A172 (cell line): ENCODE measurements at regions not wholly inside any gene's neighbourhood (a gene's known extent, or its start where the extent isn't known, plus 50 kb on each side); places are given as distances from the start of the nearest gene placed in this dataset.
A peak's percentile ranks its signal among the peaks of the same experiment; 100 is the strongest.

ENCODE experiments used
- DNase-seq: peaks from one replicate; pipeline ENCODE4 v3.0.0-alpha.2; 2015; ENCODE audit warnings: low spot score

- no peak for DNase-seq
Measured at GRCh38 chr4:23166919-23167318, 474.2 kb downstream of the GBA3 start.

GRCh38 chr4:23166407-23166806 lies 473.7 kb downstream of the GBA3 start:
- no peak for DNase-seq

- no peak for DNase-seq
Measured at GRCh38 chr4:23165669-23166068, 472.9 kb downstream of the GBA3 start.

- DNase-seq, result peak; percentile 40
Measured at GRCh38 chr4:23163647-23164436, 471.1 kb downstream of the GBA3 start.

- no peak for DNase-seq
Measured at GRCh38 chr4:23162275-23162674, 469.5 kb downstream of the GBA3 start.

GRCh38 chr4:23161787-23162186 lies 469.1 kb downstream of the GBA3 start:
- no peak for DNase-seq

- DNase-seq, result no peak
Measured at GRCh38 chr4:23153076-23153475, 460.3 kb downstream of the GBA3 start.

- DNase-seq, result no peak
Measured at GRCh38 chr4:23149815-23150214, 457.1 kb downstream of the GBA3 start.

GRCh38 chr4:23144707-23145106 lies 452.0 kb downstream of the GBA3 start:
- no peak for DNase-seq

- DNase-seq, result peak; percentile 48
Measured at GRCh38 chr4:23135792-23136645, 443.3 kb downstream of the GBA3 start.

GRCh38 chr4:23134331-23134730 lies 441.6 kb downstream of the GBA3 start:
- no peak for DNase-seq

GRCh38 chr4:23130845-23131244 lies 438.1 kb downstream of the GBA3 start:
- no peak for DNase-seq

- no peak for DNase-seq
Measured at GRCh38 chr4:23125118-23125517, 432.4 kb downstream of the GBA3 start.

- DNase-seq, result no peak
Measured at GRCh38 chr4:23122666-23123400, 430.1 kb downstream of the GBA3 start.

- no peak for DNase-seq
Measured at GRCh38 chr4:23120374-23120773, 427.6 kb downstream of the GBA3 start.

- no peak for DNase-seq
Measured at GRCh38 chr4:23117826-23118225, 425.1 kb downstream of the GBA3 start.

GRCh38 chr4:23114538-23114937 lies 421.8 kb downstream of the GBA3 start:
- no peak for DNase-seq

- DNase-seq, result no peak
Measured at GRCh38 chr4:23113104-23113503, 420.4 kb downstream of the GBA3 start.

- no peak for DNase-seq
Measured at GRCh38 chr4:23106516-23106915, 413.8 kb downstream of the GBA3 start.

GRCh38 chr4:23105759-23106370 lies 413.1 kb downstream of the GBA3 start:
- DNase-seq, result peak; percentile 16

GRCh38 chr4:23097251-23097650 lies 404.5 kb downstream of the GBA3 start:
- DNase-seq, result peak; percentile 82

- DNase-seq, result no peak
Measured at GRCh38 chr4:23091711-23092110, 399.0 kb downstream of the GBA3 start.
